ENCODE measurements at regions not wholly inside any gene's neighbourhood (a gene's known extent, or its start where the extent isn't known, plus 50 kb on each side); places are given as distances from the start of the nearest gene placed in this dataset.

- Histone ChIP-seq H3K27me3 (replicated peaks in 1 of 4; ENCODE audit: control extremely low read depth in 1 of 4, control insufficient read depth in 3 of 4, insufficient read depth in 4 of 4, low read length in 3 of 4) (peaks cover 0 to 41% (median 4%) of the 10 kb centered on the region in 4 experiments), H3K4me1 (ENCODE audit: control insufficient read depth in 2 of 2, insufficient read depth in 2 of 2, low read length in 2 of 2) (peaks cover 0 to 8% of the 10 kb centered on the region in 2 donors), H4K20me1 (ENCODE audit: control insufficient read depth, insufficient read depth, low read length, poor library complexity, severe bottlenecking) (no peaks in the 10 kb centered on the region), H3K9ac (ENCODE audit: low read length) (no peak overlapping the region), H3K79me2 (ENCODE audit: control insufficient read depth, insufficient read depth, low read length) (no peaks in the 10 kb centered on the region), H3K4me2 (replicated peaks; ENCODE audit: low read depth, low read length, poor library complexity, severe bottlenecking) (no peak overlapping the region), H3K4me3 (ENCODE audit: control extremely low read depth in 1 of 5, extremely low read depth in 1 of 5, insufficient read depth in 1 of 5, low read depth in 2 of 5, low read length in 4 of 5) (no peak overlapping the region), H3K36me3 (replicated peaks in 1 of 2; ENCODE audit: control extremely low read depth in 1 of 2, control insufficient read depth in 1 of 2, extremely low read depth in 1 of 2, insufficient read depth in 2 of 2, low read length in 1 of 2) (no peaks in the 10 kb centered on the region), H2AFZ (ENCODE audit: insufficient read depth, low read depth, low read length, poor library complexity, severe bottlenecking) (no peak overlapping the region), H3K9me3 (ENCODE audit: control extremely low read depth in 1 of 3, control insufficient read depth in 2 of 3, insufficient read depth in 1 of 3, low read length in 2 of 3) (peaks cover 0 to 4% (median 0%) of the 10 kb centered on the region in 3 donors), H3K27ac (ENCODE audit: low read length in 2 of 2) (no peak overlapping the region)
- POLR2A ChIA-PET = no interaction called here
- DNase-seq (no peak), ATAC-seq (ENCODE audit: low read depth) (no peak)
- Mint-ChIP-seq H3K27me3 (peaks cover 73% of the 10 kb centered on the region), H3K4me3 (no peak overlapping the region), H3K9me3 (ENCODE audit: insufficient read depth) (no peaks in the 10 kb centered on the region), H3K4me1 (peaks cover 7% of the 10 kb centered on the region), H3K27ac (no peak overlapping the region)
- intact Hi-C loops (cut with micrococcal nuclease) = no loop called here
- CTCF ChIA-PET = no interaction called here
- 81% methylated on average over 7 of the region's 7 CpGs for WGBS (ENCODE audit: insufficient coverage)
- no peak for TF ChIP-seq EZH2 (IDR thresholded peaks at IDR 0.05; ENCODE audit: borderline replicate concordance, insufficient read depth, low read depth, low read length, poor library complexity, severe bottlenecking)
- TF ChIP-seq, protein P1, sequence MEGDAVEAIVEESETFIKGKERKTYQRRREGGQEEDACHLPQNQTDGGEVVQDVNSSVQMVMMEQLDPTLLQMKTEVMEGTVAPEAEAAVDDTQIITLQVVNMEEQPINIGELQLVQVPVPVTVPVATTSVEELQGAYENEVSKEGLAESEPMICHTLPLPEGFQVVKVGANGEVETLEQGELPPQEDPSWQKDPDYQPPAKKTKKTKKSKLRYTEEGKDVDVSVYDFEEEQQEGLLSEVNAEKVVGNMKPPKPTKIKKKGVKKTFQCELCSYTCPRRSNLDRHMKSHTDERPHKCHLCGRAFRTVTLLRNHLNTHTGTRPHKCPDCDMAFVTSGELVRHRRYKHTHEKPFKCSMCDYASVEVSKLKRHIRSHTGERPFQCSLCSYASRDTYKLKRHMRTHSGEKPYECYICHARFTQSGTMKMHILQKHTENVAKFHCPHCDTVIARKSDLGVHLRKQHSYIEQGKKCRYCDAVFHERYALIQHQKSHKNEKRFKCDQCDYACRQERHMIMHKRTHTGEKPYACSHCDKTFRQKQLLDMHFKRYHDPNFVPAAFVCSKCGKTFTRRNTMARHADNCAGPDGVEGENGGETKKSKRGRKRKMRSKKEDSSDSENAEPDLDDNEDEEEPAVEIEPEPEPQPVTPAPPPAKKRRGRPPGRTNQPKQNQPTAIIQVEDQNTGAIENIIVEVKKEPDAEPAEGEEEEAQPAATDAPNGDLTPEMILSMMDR (IDR thresholded peaks at IDR 0.05) = no peak
Measured at GRCh38 chr17:36814958-36815357, 122.3 kb upstream of the LHX1 start.

DNA sequence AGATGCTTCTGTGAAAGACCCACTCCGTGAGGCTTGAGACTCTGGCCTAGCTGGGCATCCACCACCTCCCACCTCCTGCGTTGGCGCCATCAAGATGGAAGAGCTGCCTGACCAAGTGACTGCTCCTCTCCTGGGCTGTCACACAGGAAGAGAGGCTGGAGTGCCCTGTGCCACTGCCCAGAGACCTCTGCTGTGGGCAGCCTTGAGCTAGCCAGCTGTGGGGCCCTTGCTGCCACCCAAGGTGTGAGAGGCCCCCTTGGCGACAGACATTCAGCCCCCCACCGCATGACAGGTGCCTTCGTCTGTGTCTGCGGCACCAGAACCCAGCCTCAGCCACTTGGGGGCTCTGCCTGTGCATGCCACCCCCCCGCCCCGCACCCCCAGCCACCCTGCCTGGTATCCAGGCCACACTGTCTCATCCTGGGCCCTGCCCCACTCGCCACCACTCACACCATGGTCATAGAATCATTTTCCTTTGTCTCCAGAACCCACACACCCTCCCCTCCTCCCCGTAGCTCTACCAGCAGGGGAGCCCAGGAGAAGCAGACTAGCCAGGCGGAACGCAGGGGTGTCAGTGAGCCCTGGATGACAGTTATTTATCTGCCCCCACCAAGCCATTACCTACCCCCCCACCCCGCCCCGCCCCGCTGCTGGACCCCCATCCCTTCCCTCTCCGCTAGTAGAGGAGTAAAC lies 120.9 kb upstream of the LHX1 start:
- POLR2A ChIA-PET = no interaction called here
- no peaks in the 10 kb centered on the region for H3K36me3 ChIP-seq (replicated peaks in 1 of 2; ENCODE audit: control extremely low read depth in 1 of 2, control insufficient read depth in 1 of 2, extremely low read depth in 1 of 2, insufficient read depth in 2 of 2, low read length in 1 of 2)
- H3K4me1 Mint-ChIP-seq = peaks cover 7% of the 10 kb centered on the region
- intact Hi-C loops (cut with micrococcal nuclease) = no loop called here
- H3K4me2 ChIP-seq (replicated peaks; ENCODE audit: low read depth, low read length, poor library complexity, severe bottlenecking) = no peak overlapping the region
- no peak for TF ChIP-seq EZH2 (IDR thresholded peaks at IDR 0.05; ENCODE audit: borderline replicate concordance, insufficient read depth, low read depth, low read length, poor library complexity, severe bottlenecking)
- TF ChIP-seq, protein P1 (IDR thresholded peaks at IDR 0.05) = no peak
- H2AFZ ChIP-seq (ENCODE audit: insufficient read depth, low read depth, low read length, poor library complexity, severe bottlenecking) = no peak overlapping the region
- peaks cover 0 to 4% (median 0%) of the 10 kb centered on the region in 3 donors for H3K9me3 ChIP-seq (ENCODE audit: control extremely low read depth in 1 of 3, control insufficient read depth in 2 of 3, insufficient read depth in 1 of 3, low read length in 2 of 3)
- 76% methylated on average over 9 of the region's 17 CpGs for WGBS (ENCODE audit: insufficient coverage)
- CTCF ChIA-PET = no interaction called here
- no peaks in the 10 kb centered on the region for H3K9me3 Mint-ChIP-seq (ENCODE audit: insufficient read depth)
- H3K4me3 Mint-ChIP-seq = no peak overlapping the region
- H3K4me1 ChIP-seq (ENCODE audit: control insufficient read depth in 2 of 2, insufficient read depth in 2 of 2, low read length in 2 of 2) = peaks cover 0 to 8% of the 10 kb centered on the region in 2 donors
- H3K9ac ChIP-seq (ENCODE audit: low read length) = no peak overlapping the region
- no peaks in the 10 kb centered on the region for H4K20me1 ChIP-seq (ENCODE audit: control insufficient read depth, insufficient read depth, low read length, poor library complexity, severe bottlenecking)
- H3K27ac ChIP-seq (ENCODE audit: low read length in 2 of 2) = no peak overlapping the region
- peaks cover 0 to 35% (median 4%) of the 10 kb centered on the region in 4 experiments for H3K27me3 ChIP-seq (replicated peaks in 1 of 4; ENCODE audit: control extremely low read depth in 1 of 4, control insufficient read depth in 3 of 4, insufficient read depth in 4 of 4, low read length in 3 of 4)
- DNase-seq = no peak
- H3K79me2 ChIP-seq (ENCODE audit: control insufficient read depth, insufficient read depth, low read length) = no peaks in the 10 kb centered on the region
- no peak overlapping the region for H3K27ac Mint-ChIP-seq
- H3K4me3 ChIP-seq (ENCODE audit: control extremely low read depth in 1 of 5, extremely low read depth in 1 of 5, insufficient read depth in 1 of 5, low read depth in 2 of 5, low read length in 4 of 5) = no peak overlapping the region
- ATAC-seq (ENCODE audit: low read depth) = no peak
- H3K27me3 Mint-ChIP-seq = peaks cover 71% of the 10 kb centered on the region

All from B cell (primary cell).